ENCODE measurements at regions not wholly inside any gene's neighbourhood (a gene's known extent, or its start where the extent isn't known, plus 50 kb on each side); places are given as distances from the start of the nearest gene placed in this dataset.

GRCh38 chr4:163610648-163611047 lies 116.2 kb downstream of the TMA16 start:
- DNase-seq (ENCODE audit: low read depth in 1 of 2, low spot score in 1 of 2) = no peak
- no peak for ATAC-seq
- ChIA-PET CTCF (no interaction called here), POLR2A (no interaction called here)
- no peak for TF ChIP-seq SMC3 (IDR thresholded peaks at IDR 0.05)
- TF ChIP-seq CBX2 (IDR thresholded peaks at IDR 0.05; ENCODE audit: borderline replicate concordance, low read depth) = no peak
- no peak for TF ChIP-seq JUN (IDR thresholded peaks at IDR 0.05)
- TF ChIP-seq HES2 (IDR thresholded peaks at IDR 0.05) = no peak
- TF ChIP-seq BCL3 (IDR thresholded peaks at IDR 0.05) = no peak
- TF ChIP-seq CHD4 (IDR thresholded peaks at IDR 0.05; ENCODE audit: borderline replicate concordance) = no peak
- TF ChIP-seq RARB (CRISPR knock-in tag; IDR thresholded peaks at IDR 0.05) = no peak
- TF ChIP-seq ATOH8 (CRISPR knock-in tag; IDR thresholded peaks at IDR 0.05; ENCODE audit: low read depth) = no peak
- TF ChIP-seq USF2 (IDR thresholded peaks at IDR 0.05) = no peak
- TF ChIP-seq HOXB5 (CRISPR knock-in tag; IDR thresholded peaks at IDR 0.05) = no peak
- TF ChIP-seq POLR2AphosphoS2 (conservative IDR thresholded peaks at IDR 0.05; ENCODE audit: low read length) = no peak
- no peak for TF ChIP-seq NR3C1 (IDR thresholded peaks at IDR 0.05)
- no peak for TF ChIP-seq GATA3 (IDR thresholded peaks at IDR 0.05; ENCODE audit: borderline replicate concordance)
- no peak for TF ChIP-seq BHLHE40 (IDR thresholded peaks at IDR 0.05; ENCODE audit: low read depth, low read length)
- TF ChIP-seq KDM5A (IDR thresholded peaks at IDR 0.05) = no peak
- no peak for TF ChIP-seq HOXB13 (CRISPR knock-in tag; IDR thresholded peaks at IDR 0.05; ENCODE audit: low read depth)
- TF ChIP-seq PHF8 (IDR thresholded peaks at IDR 0.05; ENCODE audit: borderline replicate concordance, low read depth) = no peak
- TF ChIP-seq ELK1 (IDR thresholded peaks at IDR 0.05; ENCODE audit: low read depth, low read length) = no peak
- TF ChIP-seq RCOR1 (IDR thresholded peaks at IDR 0.05; ENCODE audit: low read depth, low read length) = no peak
- Histone ChIP-seq H3K4me3 (no peak overlapping the region), H3K9me3 (no peaks in the 10 kb centered on the region), H3K4me2 (no peak overlapping the region), H3K4me1 (no peaks in the 10 kb centered on the region), H3K27ac (no peak overlapping the region)
- WGBS (ENCODE audit: missing lambda C conversion rate) = 4% methylated on average over 4 of the region's 4 CpGs
- no peak for FAIRE-seq

- no peak for ATAC-seq
- FAIRE-seq = no peak
- no peak for DNase-seq (ENCODE audit: low read depth in 1 of 2, low spot score in 1 of 2)
- TF ChIP-seq CBX8 (IDR thresholded peaks at IDR 0.05) (no peak), ZFP36 (IDR thresholded peaks at IDR 0.05; ENCODE audit: borderline replicate concordance, partially characterized antibody) (no peak), CTCF (IDR thresholded peaks at IDR 0.05) (no peak), EP300 (IDR thresholded peaks at IDR 0.05) (no peak), POLR2AphosphoS2 (conservative IDR thresholded peaks at IDR 0.05; ENCODE audit: low read length) (no peak), JUN (IDR thresholded peaks at IDR 0.05) (no peak), RAD21 (conservative IDR thresholded peaks at IDR 0.05 in 1 of 2, IDR thresholded peaks at IDR 0.05 in 1 of 2) (no peak), FOXS1 (CRISPR knock-in tag; IDR thresholded peaks at IDR 0.05) (no peak), CHD2 (IDR thresholded peaks at IDR 0.05; ENCODE audit: low read length, partially characterized antibody) (no peak), HDAC2 (IDR thresholded peaks at IDR 0.05) (no peak), PBX3 (IDR thresholded peaks at IDR 0.05) (no peak), GATA3 (IDR thresholded peaks at IDR 0.05; ENCODE audit: borderline replicate concordance) (no peak), HMGXB4 (CRISPR knock-in tag; IDR thresholded peaks at IDR 0.05; ENCODE audit: borderline replicate concordance) (no peak), SREBF2 (IDR thresholded peaks at IDR 0.05) (no peak), ZC3H11A (IDR thresholded peaks at IDR 0.05) (no peak), RFX5 (IDR thresholded peaks at IDR 0.05) (no peak)
These were observed 116.7 kb downstream of the TMA16 start for GRCh38 chr4:163611182-163611581.

More at GRCh38 chr4:163611182-163611581, 116.7 kb downstream of the TMA16 start:
- no peaks in the 10 kb centered on the region for H3K9me3 ChIP-seq
- no peaks in the 10 kb centered on the region for H3K4me1 ChIP-seq
- no peak overlapping the region for H3K27ac ChIP-seq
- H3K4me3 ChIP-seq = no peak overlapping the region
- WGBS (ENCODE audit: missing lambda C conversion rate) = 26% methylated on average over 3 of the region's 3 CpGs
- POLR2A ChIA-PET = no interaction called here
- CTCF ChIA-PET = no interaction called here
- H3K4me2 ChIP-seq = no peak overlapping the region

All from A549 (cell line).